PFSK-1 (cell line): ENCODE measurements at regions not wholly inside any gene's neighbourhood (a gene's known extent, or its start where the extent isn't known, plus 50 kb on each side); places are given as distances from the start of the nearest gene placed in this dataset.

Source experiments
- FOXP2 ChIP-seq: optimal IDR thresholded peaks from 2 replicates; pipeline ENCODE3; 2011; ENCODE audit warnings: borderline replicate concordance, control low read depth, inconsistent platforms; ENCODE audit not compliant: insufficient read depth; ENCODE audit errors: extremely low read length, extremely low read depth
- POLR2AphosphoS5 ChIP-seq: IDR thresholded peaks from 2 replicates; pipeline ENCODE4 v1.6.1; 2012; ENCODE audit warnings: low read depth, mild to moderate bottlenecking, control low read depth, low read length, moderate library complexity
- SIN3A ChIP-seq: IDR thresholded peaks from 2 replicates; pipeline ENCODE4 v1.6.1; 2012; ENCODE audit warnings: mild to moderate bottlenecking, low read length, moderate library complexity, borderline replicate concordance; ENCODE audit not compliant: insufficient read depth
- TAF1 ChIP-seq: IDR thresholded peaks from 2 replicates; pipeline ENCODE4 v1.6.1; 2012; ENCODE audit warnings: low read length, control low read depth, borderline replicate concordance; ENCODE audit not compliant: insufficient read depth
- TF ChIP-seq, protein P1 (sequence below), 2 experiments: IDR thresholded peaks; 2 replicates each; pipeline versions ENCODE4 v1.6.1 to v1.8.0; 2011 to 2012; ENCODE audit warnings: low read depth in 2 of 2, low read length in 2 of 2, control low read depth in 1 of 2, inconsistent platforms in 1 of 2, mild to moderate bottlenecking in 1 of 2, moderate library complexity in 1 of 2; ENCODE audit not compliant: insufficient read depth in 1 of 2

DNA sequence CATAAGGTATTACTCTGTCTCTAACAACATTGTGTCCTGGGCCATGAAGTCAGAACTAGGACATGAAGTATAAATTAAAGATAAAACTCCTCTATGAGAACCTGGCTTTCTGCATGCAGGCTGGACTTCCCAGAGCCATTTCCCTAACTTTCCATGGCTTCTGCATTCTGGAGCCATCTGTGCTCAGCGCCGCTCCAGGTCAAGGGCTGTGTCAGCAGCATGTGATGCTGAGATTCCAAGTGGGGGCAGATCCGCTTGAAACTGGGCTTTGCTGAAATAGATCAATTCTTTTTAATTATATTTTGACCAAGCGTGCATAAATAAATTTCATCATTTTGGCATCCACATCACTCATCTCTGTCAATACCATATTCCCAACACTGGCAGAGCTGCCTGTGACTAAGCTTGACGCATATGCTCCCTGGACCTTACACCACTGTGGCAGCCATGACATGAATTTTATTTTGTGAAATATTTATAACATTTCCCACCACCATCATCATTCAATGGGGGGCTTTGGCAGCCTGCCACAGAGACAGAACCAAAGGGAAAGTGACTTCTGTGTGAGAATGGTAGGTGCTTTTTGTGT, 110.4 kb upstream of the KCNK1 start:
- no peak for TF ChIP-seq TAF1
- TF ChIP-seq FOXP2: no peak
- TF ChIP-seq SIN3A: no peak

DNA sequence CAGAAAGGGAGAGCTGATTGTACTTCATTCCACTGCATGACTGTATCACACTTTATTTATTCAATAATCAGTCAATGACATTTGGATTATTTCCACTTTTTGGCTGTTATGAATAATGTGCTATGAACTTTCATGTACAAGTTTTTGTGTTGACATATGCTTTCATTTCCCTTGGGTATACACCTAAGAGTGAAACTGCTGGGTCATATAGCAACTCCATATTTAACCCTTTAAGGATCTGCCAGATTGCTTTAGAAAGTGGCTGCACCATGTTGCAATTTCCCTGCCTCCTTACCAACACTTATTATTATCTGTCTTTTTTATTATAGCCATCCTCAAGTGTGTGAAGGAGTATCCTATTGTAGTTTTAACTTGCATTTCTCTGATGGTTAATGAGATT, 108.8 kb upstream of the KCNK1 start:
- TF ChIP-seq, protein P1, sequence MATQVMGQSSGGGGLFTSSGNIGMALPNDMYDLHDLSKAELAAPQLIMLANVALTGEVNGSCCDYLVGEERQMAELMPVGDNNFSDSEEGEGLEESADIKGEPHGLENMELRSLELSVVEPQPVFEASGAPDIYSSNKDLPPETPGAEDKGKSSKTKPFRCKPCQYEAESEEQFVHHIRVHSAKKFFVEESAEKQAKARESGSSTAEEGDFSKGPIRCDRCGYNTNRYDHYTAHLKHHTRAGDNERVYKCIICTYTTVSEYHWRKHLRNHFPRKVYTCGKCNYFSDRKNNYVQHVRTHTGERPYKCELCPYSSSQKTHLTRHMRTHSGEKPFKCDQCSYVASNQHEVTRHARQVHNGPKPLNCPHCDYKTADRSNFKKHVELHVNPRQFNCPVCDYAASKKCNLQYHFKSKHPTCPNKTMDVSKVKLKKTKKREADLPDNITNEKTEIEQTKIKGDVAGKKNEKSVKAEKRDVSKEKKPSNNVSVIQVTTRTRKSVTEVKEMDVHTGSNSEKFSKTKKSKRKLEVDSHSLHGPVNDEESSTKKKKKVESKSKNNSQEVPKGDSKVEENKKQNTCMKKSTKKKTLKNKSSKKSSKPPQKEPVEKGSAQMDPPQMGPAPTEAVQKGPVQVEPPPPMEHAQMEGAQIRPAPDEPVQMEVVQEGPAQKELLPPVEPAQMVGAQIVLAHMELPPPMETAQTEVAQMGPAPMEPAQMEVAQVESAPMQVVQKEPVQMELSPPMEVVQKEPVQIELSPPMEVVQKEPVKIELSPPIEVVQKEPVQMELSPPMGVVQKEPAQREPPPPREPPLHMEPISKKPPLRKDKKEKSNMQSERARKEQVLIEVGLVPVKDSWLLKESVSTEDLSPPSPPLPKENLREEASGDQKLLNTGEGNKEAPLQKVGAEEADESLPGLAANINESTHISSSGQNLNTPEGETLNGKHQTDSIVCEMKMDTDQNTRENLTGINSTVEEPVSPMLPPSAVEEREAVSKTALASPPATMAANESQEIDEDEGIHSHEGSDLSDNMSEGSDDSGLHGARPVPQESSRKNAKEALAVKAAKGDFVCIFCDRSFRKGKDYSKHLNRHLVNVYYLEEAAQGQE (IDR thresholded peaks at IDR 0.05; ENCODE audit: insufficient read depth in 1 of 2, low read depth in 2 of 2, low read length in 2 of 2): no peak
- TF ChIP-seq TAF1 (no peak), SIN3A (no peak), POLR2AphosphoS5 (no peak), FOXP2 (no peak)

DNA sequence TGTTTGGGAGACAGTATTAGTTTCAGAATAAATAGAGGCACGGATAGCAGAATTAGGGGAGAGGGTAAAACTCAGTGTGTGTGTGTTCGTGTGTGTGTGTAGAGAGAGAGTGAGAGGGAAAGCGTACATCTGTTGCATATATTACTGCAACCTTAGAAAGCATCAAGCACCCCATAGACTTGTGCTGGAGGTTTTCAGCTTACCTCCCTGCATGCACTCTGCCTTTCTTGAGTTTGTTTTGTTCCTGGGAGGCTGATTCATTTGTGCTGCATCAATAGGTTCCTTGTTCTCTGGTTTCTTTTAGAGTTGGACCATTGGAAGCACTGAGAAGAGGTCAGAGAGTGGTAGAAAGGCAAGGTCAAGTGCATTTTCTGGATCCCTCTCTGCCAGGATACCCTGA, 104.4 kb upstream of the KCNK1 start:
- TF ChIP-seq FOXP2 (no peak), POLR2AphosphoS5 (no peak), TAF1 (no peak), SIN3A (no peak)
- TF ChIP-seq, protein P1 (IDR thresholded peaks at IDR 0.05; ENCODE audit: insufficient read depth in 1 of 2, low read depth in 2 of 2, low read length in 2 of 2): no peak

DNA sequence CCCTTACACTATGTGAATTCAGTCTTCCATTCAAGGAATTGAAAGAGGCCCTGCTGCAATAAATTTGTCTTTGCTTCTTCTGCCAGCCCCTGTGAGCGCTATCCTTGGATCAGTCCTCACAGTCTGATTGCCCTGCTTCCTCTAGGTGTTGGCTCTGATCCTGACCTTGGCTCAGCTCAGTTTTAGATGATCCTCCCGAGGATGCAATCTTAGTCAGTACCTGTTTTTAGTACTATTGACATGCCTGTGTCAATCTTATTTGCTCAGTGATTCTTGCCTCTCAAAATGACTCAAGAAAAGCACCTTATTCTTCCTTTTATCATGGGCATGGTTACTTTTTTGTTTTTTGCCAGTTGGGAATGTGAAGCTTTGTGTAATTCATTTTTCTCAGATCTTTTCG, 101.4 kb upstream of the KCNK1 start:
- TF ChIP-seq, protein P1 (IDR thresholded peaks at IDR 0.05; ENCODE audit: insufficient read depth in 1 of 2, low read depth in 2 of 2, low read length in 2 of 2): no peak
- no peak for TF ChIP-seq SIN3A
- TF ChIP-seq TAF1: no peak
- TF ChIP-seq FOXP2: no peak
- no peak for TF ChIP-seq POLR2AphosphoS5

DNA sequence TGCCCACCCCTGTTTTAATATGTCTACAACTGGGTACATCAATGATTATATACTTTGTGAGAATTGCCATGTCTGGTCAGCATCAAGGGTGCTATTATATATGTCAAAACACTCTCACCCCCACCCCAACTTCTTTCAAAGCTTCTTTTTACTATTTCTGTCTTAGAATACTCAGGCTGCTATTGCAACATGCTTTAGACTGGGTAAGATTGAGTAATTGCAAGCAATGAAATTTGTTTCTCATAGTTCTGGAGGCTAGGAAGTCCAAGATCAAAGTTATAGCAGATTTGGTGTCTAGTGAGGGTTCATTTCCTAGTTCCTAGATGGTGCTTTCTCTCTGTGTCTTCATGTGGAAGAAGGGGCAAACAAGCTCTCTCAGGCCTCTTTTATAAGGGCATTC, 100.5 kb upstream of the KCNK1 start:
- no peak for TF ChIP-seq FOXP2
- TF ChIP-seq SIN3A: no peak
- no peak for TF ChIP-seq TAF1
- no peak for TF ChIP-seq POLR2AphosphoS5
- TF ChIP-seq, protein P1 (IDR thresholded peaks at IDR 0.05; ENCODE audit: insufficient read depth in 1 of 2, low read depth in 2 of 2, low read length in 2 of 2): no peak
